B cell (primary cell): ENCODE measurements at regions not wholly inside any gene's neighbourhood (a gene's known extent, or its start where the extent isn't known, plus 50 kb on each side); places are given as distances from the start of the nearest gene placed in this dataset.

Experiments used
- CTCF ChIP-seq: fragments of 200-600 bp; IDR thresholded peaks from one replicate; pipeline ENCODE4 v1.8.0; 2022; ENCODE audit warnings: antibody characterized with exemption, mild to moderate bottlenecking
- EZH2 ChIP-seq: IDR thresholded peaks from 2 replicates; pipeline ENCODE4 v1.6.1; 2012; ENCODE audit warnings: borderline replicate concordance, low read depth, mild to moderate bottlenecking, moderate library complexity, low read length; ENCODE audit not compliant: insufficient read depth, poor library complexity, severe bottlenecking

- TF ChIP-seq CTCF (no peak), EZH2 (no peak)
These were observed 390.0 kb upstream of the USP24 start for GRCh38 chr1:55605155-55605554.
